ENCODE measurements at regions not wholly inside any gene's neighbourhood (a gene's known extent, or its start where the extent isn't known, plus 50 kb on each side); places are given as distances from the start of the nearest gene placed in this dataset.

DNA sequence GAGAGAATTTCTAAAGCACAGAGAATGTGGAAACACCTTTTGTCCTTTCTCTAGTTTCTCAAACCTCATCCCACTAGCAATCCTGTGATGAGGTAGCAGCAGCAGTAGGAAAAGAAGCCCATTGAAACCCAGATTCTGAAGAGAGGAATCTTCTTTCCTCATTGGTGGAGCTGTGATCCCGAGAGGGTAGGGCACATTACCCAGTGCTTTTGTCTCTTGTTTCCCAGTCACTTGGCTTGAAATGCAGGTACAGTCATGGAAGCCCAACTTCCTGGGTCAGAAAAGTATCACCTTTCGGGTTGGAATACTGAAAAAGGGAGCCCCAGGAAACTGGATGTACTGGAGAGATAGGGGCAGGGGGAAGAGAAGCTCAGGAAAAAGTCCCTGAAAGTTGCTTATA lies 417.4 kb downstream of the TBC1D32 start:
- DNase-seq (ENCODE audit: low spot score) = no peak
- H3K27me3 Mint-ChIP-seq (ENCODE audit: unreplicated experiment) = no peaks in the 10 kb centered on the region
- H3K36me3 Mint-ChIP-seq (ENCODE audit: low read depth, unreplicated experiment) = no peaks in the 10 kb centered on the region
- H3K9me3 Mint-ChIP-seq (ENCODE audit: unreplicated experiment) = no peaks in the 10 kb centered on the region
- no peak overlapping the region for H3K4me3 Mint-ChIP-seq (ENCODE audit: unreplicated experiment)
- no peak overlapping the region for H3K27ac Mint-ChIP-seq (ENCODE audit: unreplicated experiment)
- H3K4me1 Mint-ChIP-seq (ENCODE audit: unreplicated experiment) = no peaks in the 10 kb centered on the region
- TF ChIP-seq, protein P1, sequence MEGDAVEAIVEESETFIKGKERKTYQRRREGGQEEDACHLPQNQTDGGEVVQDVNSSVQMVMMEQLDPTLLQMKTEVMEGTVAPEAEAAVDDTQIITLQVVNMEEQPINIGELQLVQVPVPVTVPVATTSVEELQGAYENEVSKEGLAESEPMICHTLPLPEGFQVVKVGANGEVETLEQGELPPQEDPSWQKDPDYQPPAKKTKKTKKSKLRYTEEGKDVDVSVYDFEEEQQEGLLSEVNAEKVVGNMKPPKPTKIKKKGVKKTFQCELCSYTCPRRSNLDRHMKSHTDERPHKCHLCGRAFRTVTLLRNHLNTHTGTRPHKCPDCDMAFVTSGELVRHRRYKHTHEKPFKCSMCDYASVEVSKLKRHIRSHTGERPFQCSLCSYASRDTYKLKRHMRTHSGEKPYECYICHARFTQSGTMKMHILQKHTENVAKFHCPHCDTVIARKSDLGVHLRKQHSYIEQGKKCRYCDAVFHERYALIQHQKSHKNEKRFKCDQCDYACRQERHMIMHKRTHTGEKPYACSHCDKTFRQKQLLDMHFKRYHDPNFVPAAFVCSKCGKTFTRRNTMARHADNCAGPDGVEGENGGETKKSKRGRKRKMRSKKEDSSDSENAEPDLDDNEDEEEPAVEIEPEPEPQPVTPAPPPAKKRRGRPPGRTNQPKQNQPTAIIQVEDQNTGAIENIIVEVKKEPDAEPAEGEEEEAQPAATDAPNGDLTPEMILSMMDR (IDR thresholded peaks at IDR 0.05; ENCODE audit: unreplicated experiment) = no peak

DNA sequence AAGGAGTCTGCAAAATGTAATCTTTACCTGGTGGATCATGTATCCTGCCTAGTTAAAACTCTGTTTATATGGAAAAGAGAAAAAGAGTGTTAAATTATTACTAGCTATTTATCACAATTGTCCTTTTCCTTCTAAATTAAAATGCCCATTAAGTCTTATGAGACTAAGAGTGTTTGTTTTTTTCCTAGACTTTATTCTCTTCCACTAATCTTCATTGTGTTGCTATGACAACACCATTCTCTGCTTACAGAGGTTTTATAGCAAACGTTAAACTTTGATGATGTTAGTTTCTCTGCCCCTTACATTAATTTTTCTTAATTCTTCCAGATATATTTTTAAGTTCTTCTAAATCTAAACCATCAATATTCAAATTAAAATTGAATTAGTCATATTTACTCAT lies 420.8 kb downstream of the TBC1D32 start:
- H3K27me3 Mint-ChIP-seq (ENCODE audit: unreplicated experiment) = peaks cover 2% of the 10 kb centered on the region
- H3K4me3 Mint-ChIP-seq (ENCODE audit: unreplicated experiment) = no peak overlapping the region
- no peaks in the 10 kb centered on the region for H3K9me3 Mint-ChIP-seq (ENCODE audit: unreplicated experiment)
- no peaks in the 10 kb centered on the region for H3K4me1 Mint-ChIP-seq (ENCODE audit: unreplicated experiment)
- TF ChIP-seq, protein P1 (IDR thresholded peaks at IDR 0.05; ENCODE audit: unreplicated experiment) = no peak
- no peak overlapping the region for H3K27ac Mint-ChIP-seq (ENCODE audit: unreplicated experiment)
- DNase-seq (ENCODE audit: low spot score) = no peak
- no peaks in the 10 kb centered on the region for H3K36me3 Mint-ChIP-seq (ENCODE audit: low read depth, unreplicated experiment)

DNA sequence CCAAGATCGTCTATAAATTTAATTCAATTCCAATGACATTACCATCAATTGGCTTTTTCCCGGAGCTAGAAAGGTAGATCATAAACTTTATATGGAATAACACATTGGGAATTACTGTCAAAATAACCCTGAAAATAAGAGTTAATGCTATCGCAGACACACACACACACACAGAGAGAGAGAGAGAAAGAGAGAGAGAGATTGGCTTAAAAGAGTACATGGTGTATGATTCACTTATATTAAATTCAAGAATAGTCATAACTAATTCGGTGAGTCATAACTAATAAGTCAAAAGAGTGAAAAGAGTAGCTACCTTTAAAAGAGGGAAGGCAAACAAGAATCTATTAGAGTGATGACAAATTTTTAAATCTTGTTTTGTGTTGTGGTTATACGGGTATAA lies 425.5 kb downstream of the TBC1D32 start:
- Mint-ChIP-seq H3K27me3 (ENCODE audit: unreplicated experiment) (peaks cover 2% of the 10 kb centered on the region), H3K9me3 (ENCODE audit: unreplicated experiment) (no peaks in the 10 kb centered on the region), H3K36me3 (ENCODE audit: low read depth, unreplicated experiment) (no peaks in the 10 kb centered on the region), H3K4me3 (ENCODE audit: unreplicated experiment) (no peak overlapping the region), H3K27ac (ENCODE audit: unreplicated experiment) (no peak overlapping the region), H3K4me1 (ENCODE audit: unreplicated experiment) (peaks cover 8% of the 10 kb centered on the region)
- TF ChIP-seq, protein P1 (IDR thresholded peaks at IDR 0.05; ENCODE audit: unreplicated experiment) = no peak
- DNase-seq (ENCODE audit: low spot score) = no peak

DNA sequence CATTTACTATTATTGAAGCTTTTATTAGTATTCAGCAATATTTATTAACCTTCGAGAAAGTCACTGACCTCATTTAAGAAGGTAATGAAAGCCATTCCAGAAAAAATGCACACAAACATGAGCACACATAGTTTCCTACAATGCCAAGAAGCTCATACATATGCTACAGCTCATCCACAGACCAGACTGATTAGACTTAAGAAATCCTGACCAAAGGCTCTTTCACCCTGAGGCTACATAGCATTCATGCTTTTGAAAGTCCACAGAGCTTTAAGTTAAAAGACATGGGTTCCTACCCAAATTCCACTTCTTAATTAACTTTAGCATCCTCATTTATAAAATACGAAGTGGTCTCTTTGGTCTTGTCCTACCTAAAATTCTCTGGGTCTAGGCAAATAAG lies 430.4 kb downstream of the TBC1D32 start:
- no peaks in the 10 kb centered on the region for H3K9me3 Mint-ChIP-seq (ENCODE audit: unreplicated experiment)
- TF ChIP-seq, protein P1 (IDR thresholded peaks at IDR 0.05; ENCODE audit: unreplicated experiment) = no peak
- H3K4me1 Mint-ChIP-seq (ENCODE audit: unreplicated experiment) = peaks cover 8% of the 10 kb centered on the region
- H3K27ac Mint-ChIP-seq (ENCODE audit: unreplicated experiment) = no peak overlapping the region
- no peaks in the 10 kb centered on the region for H3K27me3 Mint-ChIP-seq (ENCODE audit: unreplicated experiment)
- no peak overlapping the region for H3K4me3 Mint-ChIP-seq (ENCODE audit: unreplicated experiment)
- no peak for DNase-seq (ENCODE audit: low spot score)
- H3K36me3 Mint-ChIP-seq (ENCODE audit: low read depth, unreplicated experiment) = no peaks in the 10 kb centered on the region

DNA sequence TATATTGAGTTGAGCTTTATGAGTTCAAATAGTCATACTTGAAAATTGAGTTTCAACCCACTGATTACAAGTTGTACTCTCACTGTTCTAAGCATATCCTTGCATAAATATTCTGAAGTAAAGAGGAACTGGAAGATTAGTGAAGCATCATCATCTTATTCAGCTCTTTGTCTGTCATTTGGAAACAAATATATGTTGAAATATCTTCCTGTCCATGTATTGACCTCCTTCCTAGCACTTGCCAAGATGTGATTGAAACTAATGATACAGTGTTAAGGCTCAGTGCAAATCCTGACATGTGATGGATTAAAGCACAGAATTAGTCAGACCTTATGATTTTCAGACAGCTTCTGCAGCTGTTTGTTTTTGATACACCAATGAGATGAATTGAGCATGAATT lies 434.3 kb downstream of the TBC1D32 start:
- Mint-ChIP-seq H3K4me3 (ENCODE audit: unreplicated experiment) (no peak overlapping the region), H3K4me1 (ENCODE audit: unreplicated experiment) (peaks cover 4% of the 10 kb centered on the region), H3K9me3 (ENCODE audit: unreplicated experiment) (no peaks in the 10 kb centered on the region), H3K27me3 (ENCODE audit: unreplicated experiment) (no peaks in the 10 kb centered on the region), H3K36me3 (ENCODE audit: low read depth, unreplicated experiment) (no peaks in the 10 kb centered on the region), H3K27ac (ENCODE audit: unreplicated experiment) (no peak overlapping the region)
- no peak for DNase-seq (ENCODE audit: low spot score)
- TF ChIP-seq, protein P1 (IDR thresholded peaks at IDR 0.05; ENCODE audit: unreplicated experiment) = no peak

Measured in endothelial cell (in vitro differentiated cells).